Activated T-cell treated with anti-CD3 and anti-CD28 coated beads, Interleukin-2, amount 50 U/mL, for 24 hours (primary cell): ENCODE measurements at regions not wholly inside any gene's neighbourhood (a gene's known extent, or its start where the extent isn't known, plus 50 kb on each side); places are given as distances from the start of the nearest gene placed in this dataset.
"Not testable (repeated sequence)": the region's sequence is repeated elsewhere in the genome, so short reads cannot be mapped to it uniquely, and the experiment has no call there.

Experiments used
- DNase-seq: peaks from one replicate; pipeline ENCODE4 v3.0.0-alpha.2; 2020
- H3K27ac Mint-ChIP-seq: 2 replicates; pipeline ENCODE4 v1.8.0; 2020; ENCODE audit warnings: mild to moderate bottlenecking, mixed read lengths
- H3K27me3 Mint-ChIP-seq: 2 replicates; pipeline ENCODE4 v1.8.0; 2020; ENCODE audit warnings: mixed read lengths
- H3K36me3 Mint-ChIP-seq: 2 replicates; pipeline ENCODE4 v1.8.0; 2020; ENCODE audit warnings: low read depth, mixed read lengths
- H3K4me1 Mint-ChIP-seq: 2 replicates; pipeline ENCODE4 v1.8.0; 2020; ENCODE audit warnings: low read depth, mixed read lengths
- H3K4me3 Mint-ChIP-seq: 2 replicates; pipeline ENCODE4 v1.8.0; 2020; ENCODE audit warnings: mild to moderate bottlenecking, moderate library complexity, mixed read lengths
- H3K9me3 Mint-ChIP-seq: 2 replicates; pipeline ENCODE4 v1.8.0; 2020; ENCODE audit warnings: mixed read lengths

DNA sequence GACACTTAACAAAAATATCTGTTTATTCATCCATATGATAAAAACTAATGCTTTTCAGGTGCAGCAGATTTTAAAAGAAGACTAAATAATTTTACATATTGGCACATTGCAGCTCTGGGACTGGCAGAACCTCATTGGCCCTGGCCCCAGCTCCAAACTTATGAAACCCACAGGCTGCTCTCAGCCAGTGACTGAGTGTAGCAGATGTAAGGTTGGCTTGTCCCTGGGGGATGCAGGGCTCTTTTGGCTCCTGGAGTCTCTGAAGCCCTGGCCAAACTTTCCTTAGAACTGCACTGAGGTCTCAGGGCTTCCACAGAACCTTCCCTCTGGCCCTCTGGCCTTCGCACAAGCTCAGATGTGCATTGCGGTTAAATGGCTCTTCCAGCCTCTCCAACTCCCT is 725.0 kb upstream of the SOX11 start:
- Mint-ChIP-seq H3K9me3 (peaks cover 13% of the 10 kb centered on the region), H3K4me1 (no peaks in the 10 kb centered on the region), H3K27ac (no peak overlapping the region), H3K4me3 (no peak overlapping the region), H3K36me3 (no peaks in the 10 kb centered on the region), H3K27me3 (no peaks in the 10 kb centered on the region)
- DNase-seq = no peak

DNA sequence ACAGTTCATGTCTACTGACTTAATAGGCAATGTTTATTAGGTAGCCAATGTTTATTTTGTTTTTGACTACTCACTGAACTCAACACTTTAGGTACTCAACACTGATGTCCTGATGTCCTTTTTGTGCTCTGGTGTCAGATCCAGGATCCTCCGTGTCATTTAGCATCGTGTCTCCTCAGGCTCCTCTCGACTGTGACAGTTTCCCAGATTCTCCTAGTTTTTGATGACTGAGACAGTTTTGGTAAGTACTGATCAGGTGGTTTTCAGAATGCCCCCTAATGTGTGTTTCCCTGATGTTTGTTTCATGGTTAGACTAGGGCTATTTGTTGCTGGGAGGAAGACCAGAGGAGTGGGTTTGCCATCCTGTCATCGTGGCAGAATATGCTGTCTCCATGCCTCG is 719.7 kb upstream of the SOX11 start:
- no peaks in the 10 kb centered on the region for H3K36me3 Mint-ChIP-seq
- H3K4me1 Mint-ChIP-seq = no peaks in the 10 kb centered on the region

DNA sequence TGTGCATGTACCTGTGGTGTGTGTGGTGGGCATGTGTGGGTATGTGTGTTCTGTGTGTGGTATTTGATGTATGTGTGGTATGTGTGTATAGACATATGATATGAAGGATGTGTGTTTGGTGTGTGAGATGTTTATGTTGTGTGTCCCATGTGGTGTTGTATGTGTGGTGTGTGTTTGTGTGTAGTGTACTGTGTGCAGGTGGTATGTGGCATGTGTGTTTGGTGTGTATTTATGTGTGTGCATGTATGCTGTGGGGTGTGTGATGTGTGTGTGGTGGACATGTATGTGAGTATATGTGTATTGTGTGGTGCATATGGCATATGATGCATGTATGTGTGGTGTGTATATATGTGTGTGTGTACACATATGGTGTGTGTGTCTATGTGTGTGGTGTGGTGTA is 718.8 kb upstream of the SOX11 start:
- H3K4me1 Mint-ChIP-seq = no peaks in the 10 kb centered on the region
- H3K27me3 Mint-ChIP-seq = no peaks in the 10 kb centered on the region
- DNase-seq = no peak
- H3K36me3 Mint-ChIP-seq = no peaks in the 10 kb centered on the region
- no peak overlapping the region for H3K4me3 Mint-ChIP-seq
- H3K27ac Mint-ChIP-seq = no peak overlapping the region
- H3K9me3 Mint-ChIP-seq = peaks cover 8% of the 10 kb centered on the region

More for the DNA sequence above, 719.7 kb upstream of the SOX11 start:
- H3K27ac Mint-ChIP-seq = no peak overlapping the region
- H3K9me3 Mint-ChIP-seq = peaks cover 9% of the 10 kb centered on the region
- no peaks in the 10 kb centered on the region for H3K27me3 Mint-ChIP-seq
- DNase-seq = no peak
- H3K4me3 Mint-ChIP-seq = no peak overlapping the region

DNA sequence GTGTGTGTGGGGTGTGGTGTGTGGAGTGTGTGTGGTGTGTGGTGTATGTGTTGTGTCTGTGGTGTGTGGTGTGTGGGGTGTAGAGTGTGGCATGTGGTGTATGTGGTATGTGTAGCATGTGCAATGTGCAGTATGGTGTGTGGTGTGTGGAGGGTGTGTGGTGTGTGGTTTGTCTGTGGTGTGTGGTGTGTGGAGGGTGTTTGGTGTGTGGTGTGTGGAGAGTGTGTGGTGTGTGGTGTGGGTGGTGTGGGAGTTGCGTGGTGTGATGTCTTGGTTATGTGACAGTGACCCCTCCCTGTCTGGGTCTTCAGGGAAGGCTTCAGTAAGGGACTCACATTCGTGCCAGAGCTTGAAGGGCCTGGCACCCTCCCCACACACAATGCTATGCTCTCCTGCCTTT is 718.2 kb upstream of the SOX11 start:
- Mint-ChIP-seq H3K36me3 (no peaks in the 10 kb centered on the region), H3K27me3 (no peaks in the 10 kb centered on the region), H3K4me1 (no peaks in the 10 kb centered on the region), H3K27ac (no peak overlapping the region), H3K9me3 (peaks cover 3% of the 10 kb centered on the region), H3K4me3 (no peak overlapping the region)
- no peak for DNase-seq

DNA sequence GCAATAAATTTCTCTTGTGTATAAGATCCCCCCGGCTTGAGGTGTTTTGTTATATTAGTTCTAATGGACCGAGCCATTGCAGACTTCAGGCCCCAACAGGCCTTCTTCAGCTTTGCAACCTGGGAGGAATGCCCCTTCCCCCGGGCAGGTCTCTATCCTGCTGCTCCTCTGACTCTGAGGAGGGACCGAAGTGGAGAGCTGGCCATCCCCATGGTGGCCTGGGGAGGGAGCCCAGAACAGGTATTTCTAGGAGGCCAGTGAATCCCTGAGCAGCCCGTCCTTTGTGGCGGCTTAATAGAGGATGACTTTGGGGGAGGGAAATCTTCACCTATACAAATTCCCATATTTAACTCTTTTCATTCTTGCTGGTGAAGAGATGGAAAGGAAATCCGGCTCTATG is 715.8 kb upstream of the SOX11 start:
- Mint-ChIP-seq H3K27ac (no peak overlapping the region), H3K9me3 (no peaks in the 10 kb centered on the region), H3K4me3 (no peak overlapping the region), H3K36me3 (no peaks in the 10 kb centered on the region), H3K27me3 (no peaks in the 10 kb centered on the region), H3K4me1 (no peaks in the 10 kb centered on the region)
- no peak for DNase-seq

DNA sequence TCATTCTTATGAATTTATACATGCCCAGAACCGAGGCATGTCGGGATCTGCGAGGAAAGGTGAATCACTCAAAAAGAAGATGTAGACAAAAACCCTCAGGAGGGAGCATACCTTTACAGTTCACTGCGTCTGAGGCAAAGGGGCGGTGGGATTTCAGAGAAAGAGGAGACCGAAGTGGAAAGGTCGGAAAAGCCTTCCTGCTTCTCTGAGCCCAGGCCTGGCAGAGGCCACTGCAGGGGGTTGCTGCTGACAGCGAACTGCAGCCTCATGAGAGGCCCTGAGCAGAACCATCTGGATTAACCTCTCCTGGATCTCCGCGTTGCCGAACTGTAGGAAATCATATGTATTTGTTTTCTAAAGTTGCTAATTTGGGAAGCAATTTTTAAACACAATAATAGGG is 713.1 kb upstream of the SOX11 start:
- H3K36me3 Mint-ChIP-seq = no peaks in the 10 kb centered on the region
- no peak overlapping the region for H3K27ac Mint-ChIP-seq
- no peak overlapping the region for H3K4me3 Mint-ChIP-seq
- H3K9me3 Mint-ChIP-seq = no peaks in the 10 kb centered on the region
- DNase-seq = no peak
- no peaks in the 10 kb centered on the region for H3K27me3 Mint-ChIP-seq
- no peaks in the 10 kb centered on the region for H3K4me1 Mint-ChIP-seq

DNA sequence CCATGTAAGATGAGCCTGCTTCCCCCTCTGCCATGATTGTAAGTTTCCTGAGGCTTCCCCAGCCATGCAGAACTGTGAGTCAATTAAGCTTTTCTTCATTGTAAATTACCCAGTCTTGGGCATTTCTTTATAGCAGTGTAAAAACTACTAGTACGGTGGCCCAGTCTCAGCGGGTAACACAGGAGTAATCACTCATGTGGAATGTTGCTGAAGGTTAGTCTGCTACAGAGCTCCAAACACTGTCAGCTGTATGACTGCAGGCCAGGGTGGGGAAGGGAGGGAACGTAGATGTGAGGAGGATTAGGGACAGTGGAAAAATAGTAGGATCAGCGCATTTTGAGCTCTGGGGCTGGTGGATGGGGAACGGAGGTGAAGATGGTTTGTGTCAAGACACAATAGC is 711.2 kb upstream of the SOX11 start:
- H3K9me3 Mint-ChIP-seq = no peaks in the 10 kb centered on the region
- no peak for DNase-seq
- no peaks in the 10 kb centered on the region for H3K36me3 Mint-ChIP-seq
- H3K4me3 Mint-ChIP-seq = no peak overlapping the region
- no peaks in the 10 kb centered on the region for H3K27me3 Mint-ChIP-seq
- no peak overlapping the region for H3K27ac Mint-ChIP-seq
- no peaks in the 10 kb centered on the region for H3K4me1 Mint-ChIP-seq

DNA sequence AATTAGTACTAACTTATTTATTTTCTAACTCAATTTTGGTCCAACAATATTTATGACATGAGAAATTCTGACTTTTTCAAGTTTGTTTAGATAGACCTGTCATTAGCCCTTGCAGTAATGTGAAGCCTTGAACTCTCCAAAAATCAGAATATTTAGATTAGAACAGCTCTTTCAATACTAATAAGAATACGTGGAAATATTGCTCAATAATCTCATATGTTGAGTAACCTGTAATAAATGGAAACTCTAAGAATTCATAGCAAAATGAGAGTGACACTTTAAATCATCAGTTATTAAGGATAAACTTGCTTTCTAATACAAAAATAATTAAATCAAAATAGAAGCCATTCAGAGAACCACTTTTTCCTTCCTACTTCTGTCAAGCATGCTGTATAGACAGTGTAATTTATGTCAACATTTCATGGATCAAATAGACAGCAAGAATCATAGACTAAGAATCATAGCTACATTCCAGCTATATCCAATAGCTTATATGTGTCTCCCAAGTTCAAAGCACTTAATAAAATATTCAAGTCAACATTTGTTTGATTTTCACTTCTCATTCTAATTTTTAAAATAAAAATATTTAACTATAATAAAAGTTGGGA is 710.3 kb upstream of the SOX11 start:
- no peaks in the 10 kb centered on the region for H3K9me3 Mint-ChIP-seq
- no peak for DNase-seq
- H3K27ac Mint-ChIP-seq = no peak overlapping the region
- no peak overlapping the region for H3K4me3 Mint-ChIP-seq
- H3K27me3 Mint-ChIP-seq = no peaks in the 10 kb centered on the region
- H3K36me3 Mint-ChIP-seq = no peaks in the 10 kb centered on the region
- no peaks in the 10 kb centered on the region for H3K4me1 Mint-ChIP-seq

DNA sequence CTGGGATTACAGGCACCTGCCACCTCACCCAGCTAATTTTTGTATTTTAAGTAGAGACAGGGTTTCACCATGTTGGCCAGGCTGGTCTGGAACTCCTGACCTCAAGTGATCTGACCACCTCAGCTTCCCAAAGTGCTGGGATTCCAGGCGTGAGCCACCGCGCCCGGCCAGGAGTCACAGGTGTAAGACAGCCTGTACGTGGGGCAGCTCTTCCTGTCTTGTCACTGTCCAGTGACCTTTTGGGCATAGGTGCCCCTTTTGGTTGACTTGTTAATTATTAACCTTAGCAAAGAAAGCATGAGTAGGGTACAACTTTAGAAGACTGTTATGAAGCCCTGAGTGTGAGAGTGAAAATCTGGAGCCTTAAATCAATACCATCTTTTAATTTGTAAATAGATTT is 703.7 kb upstream of the SOX11 start:
- H3K27me3 Mint-ChIP-seq, DNase-seq, H3K36me3 Mint-ChIP-seq, H3K27ac Mint-ChIP-seq, H3K4me1 Mint-ChIP-seq, H3K9me3 Mint-ChIP-seq, H3K4me3 Mint-ChIP-seq: not testable (repeated sequence)

DNA sequence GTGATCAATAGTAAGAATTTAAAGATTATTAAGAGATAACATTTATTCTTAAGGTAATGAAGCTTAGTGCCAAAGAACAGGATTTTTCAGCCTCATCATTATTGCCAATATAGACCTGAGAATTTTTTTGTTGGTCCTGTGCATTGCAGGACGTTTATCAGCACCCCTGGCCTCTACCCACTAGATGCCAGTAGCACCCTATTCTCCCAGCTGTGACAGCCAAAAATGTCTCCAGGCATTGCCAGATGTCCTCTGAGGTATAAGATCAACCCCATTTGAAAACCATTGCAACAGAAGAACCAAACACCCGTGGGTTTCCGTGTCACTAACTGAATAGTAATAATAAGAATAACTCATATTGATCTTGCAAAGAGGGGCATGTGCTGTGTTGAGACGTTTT is 700.0 kb upstream of the SOX11 start:
- Mint-ChIP-seq H3K36me3 (no peaks in the 10 kb centered on the region), H3K4me1 (no peaks in the 10 kb centered on the region), H3K9me3 (peaks cover 5% of the 10 kb centered on the region), H3K27ac (no peak overlapping the region), H3K27me3 (no peaks in the 10 kb centered on the region), H3K4me3 (no peak overlapping the region)
- DNase-seq = no peak

DNA sequence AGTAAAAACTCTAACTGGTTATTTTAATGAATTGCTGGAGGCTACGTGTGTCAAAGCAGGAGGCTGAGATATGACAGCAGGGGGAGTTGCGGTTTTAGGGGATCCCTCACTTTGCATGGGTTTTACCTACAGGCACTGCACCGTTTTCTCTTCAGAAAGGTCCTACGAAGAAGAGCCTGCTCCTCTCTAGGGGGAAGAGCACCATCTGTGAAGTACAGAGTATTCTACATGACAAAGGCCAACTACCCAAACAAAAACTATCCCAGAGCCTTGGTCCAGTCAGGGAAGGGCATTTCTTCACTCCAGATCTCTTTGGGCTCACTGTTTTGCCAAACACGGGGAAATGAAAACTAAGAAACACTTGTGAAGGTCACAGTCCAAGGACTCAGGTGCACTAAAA is 696.7 kb upstream of the SOX11 start:
- H3K27me3 Mint-ChIP-seq = no peaks in the 10 kb centered on the region
- H3K36me3 Mint-ChIP-seq = no peaks in the 10 kb centered on the region
- H3K4me3 Mint-ChIP-seq = no peak overlapping the region
- no peak for DNase-seq
- H3K27ac Mint-ChIP-seq = no peak overlapping the region
- H3K9me3 Mint-ChIP-seq = peaks cover 9% of the 10 kb centered on the region
- H3K4me1 Mint-ChIP-seq = no peaks in the 10 kb centered on the region

DNA sequence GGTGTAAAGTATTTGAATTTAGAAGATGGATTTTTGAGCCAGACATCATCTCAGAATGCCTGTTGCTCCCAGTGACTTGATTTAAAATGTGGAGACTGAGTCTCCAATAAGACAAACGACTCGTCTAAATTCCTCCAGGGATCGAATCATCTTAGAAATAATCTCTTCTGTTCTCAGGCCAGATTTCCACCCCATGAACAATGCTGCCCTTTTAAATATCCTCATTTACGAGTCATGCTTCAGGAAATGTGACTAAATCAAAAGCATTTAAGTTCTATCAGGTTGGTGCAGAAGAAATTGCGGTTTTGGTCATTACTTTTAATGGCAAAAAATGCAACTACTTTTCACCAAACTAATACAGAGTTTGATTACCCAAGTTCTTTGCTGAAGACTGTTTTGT is 684.6 kb upstream of the SOX11 start:
- no peak overlapping the region for H3K27ac Mint-ChIP-seq
- no peak overlapping the region for H3K4me3 Mint-ChIP-seq
- H3K4me1 Mint-ChIP-seq = no peaks in the 10 kb centered on the region
- no peaks in the 10 kb centered on the region for H3K27me3 Mint-ChIP-seq
- H3K9me3 Mint-ChIP-seq = peaks cover 15% of the 10 kb centered on the region
- H3K36me3 Mint-ChIP-seq = no peaks in the 10 kb centered on the region
- no peak for DNase-seq

DNA sequence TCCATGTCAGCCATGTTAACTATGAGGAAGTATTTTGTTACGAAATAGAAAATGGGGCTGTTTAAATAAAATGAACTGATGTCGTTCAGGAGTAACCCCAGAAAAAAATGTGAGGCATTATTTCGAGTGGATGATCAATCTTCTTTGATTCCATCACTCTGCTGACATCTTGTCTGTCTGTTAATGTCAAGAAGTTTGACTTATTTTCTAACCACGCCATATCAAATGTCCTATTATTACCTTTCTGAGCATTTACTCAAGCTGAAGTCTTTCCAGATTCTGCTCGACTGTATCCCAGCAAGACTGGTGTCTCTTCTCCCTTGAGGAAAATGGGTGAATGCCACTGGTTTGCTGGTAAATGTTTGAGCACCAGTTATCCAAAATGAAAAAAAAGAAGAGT is 672.9 kb upstream of the SOX11 start:
- Mint-ChIP-seq H3K27me3 (no peaks in the 10 kb centered on the region), H3K36me3 (no peaks in the 10 kb centered on the region), H3K9me3 (peaks cover 33% of the 10 kb centered on the region), H3K4me1 (no peaks in the 10 kb centered on the region), H3K4me3 (no peak overlapping the region), H3K27ac (no peak overlapping the region)
- no peak for DNase-seq

DNA sequence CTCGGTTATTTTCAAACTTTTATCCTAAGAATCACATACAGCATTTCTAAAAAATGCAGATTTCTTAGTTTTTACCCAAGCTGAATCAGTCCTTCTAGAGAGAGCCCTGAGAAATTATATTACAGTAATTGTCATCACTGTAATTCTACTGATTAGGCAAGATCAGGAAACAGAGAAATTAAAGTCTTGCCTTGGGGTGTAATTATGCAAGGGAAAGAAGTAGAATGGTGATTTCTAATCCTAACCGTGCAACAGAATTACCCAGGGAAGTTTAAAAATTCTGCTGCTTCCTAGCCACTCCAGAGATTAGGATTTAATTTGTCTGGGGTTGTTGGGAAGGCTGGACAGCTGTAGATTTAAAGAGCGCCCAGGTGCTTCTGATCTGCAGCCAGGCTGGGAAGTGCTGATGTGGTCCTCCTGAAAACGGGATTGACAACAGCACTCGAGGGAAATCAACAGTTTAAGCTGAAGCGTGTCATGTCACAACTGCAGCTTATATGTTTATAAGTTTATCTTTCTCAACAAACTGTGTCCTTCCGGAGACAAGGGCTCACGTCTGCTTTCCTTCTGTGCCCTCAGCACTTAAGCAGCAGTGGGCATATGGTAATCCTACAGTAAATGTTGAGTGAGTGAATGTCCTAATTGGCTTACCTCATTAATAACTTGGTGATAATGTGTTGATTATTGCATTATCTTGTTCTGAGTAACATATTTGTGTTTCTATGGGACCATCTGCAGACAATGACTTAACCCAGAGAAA is 671.9 kb upstream of the SOX11 start:
- no peak for DNase-seq
- H3K4me3 Mint-ChIP-seq = no peak overlapping the region
- H3K36me3 Mint-ChIP-seq = no peaks in the 10 kb centered on the region
- H3K9me3 Mint-ChIP-seq = peaks cover 31% of the 10 kb centered on the region
- H3K27me3 Mint-ChIP-seq = no peaks in the 10 kb centered on the region
- H3K4me1 Mint-ChIP-seq = no peaks in the 10 kb centered on the region
- H3K27ac Mint-ChIP-seq = no peak overlapping the region

DNA sequence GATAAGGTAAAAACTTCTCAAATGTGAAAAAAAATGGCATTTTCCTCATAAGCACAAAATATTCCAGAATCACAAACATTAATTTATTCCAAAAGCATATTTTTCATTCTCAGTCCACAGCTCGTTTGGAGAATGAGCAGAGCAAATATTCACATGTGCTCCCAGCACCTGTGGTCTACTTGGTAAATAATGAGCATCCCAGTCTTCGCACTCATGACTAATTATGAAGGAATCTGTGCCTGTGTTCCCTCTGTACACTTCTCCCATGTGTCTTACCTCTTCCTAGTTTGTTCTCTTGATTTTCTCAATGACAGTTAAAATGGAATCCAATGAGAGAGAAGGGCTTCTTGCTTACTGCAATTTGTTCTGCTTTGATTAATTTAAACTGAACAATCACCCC is 671.0 kb upstream of the SOX11 start:
- Mint-ChIP-seq H3K4me3 (no peak overlapping the region), H3K36me3 (no peaks in the 10 kb centered on the region), H3K27me3 (no peaks in the 10 kb centered on the region), H3K9me3 (peaks cover 31% of the 10 kb centered on the region), H3K27ac (no peak overlapping the region), H3K4me1 (no peaks in the 10 kb centered on the region)
- DNase-seq = no peak

DNA sequence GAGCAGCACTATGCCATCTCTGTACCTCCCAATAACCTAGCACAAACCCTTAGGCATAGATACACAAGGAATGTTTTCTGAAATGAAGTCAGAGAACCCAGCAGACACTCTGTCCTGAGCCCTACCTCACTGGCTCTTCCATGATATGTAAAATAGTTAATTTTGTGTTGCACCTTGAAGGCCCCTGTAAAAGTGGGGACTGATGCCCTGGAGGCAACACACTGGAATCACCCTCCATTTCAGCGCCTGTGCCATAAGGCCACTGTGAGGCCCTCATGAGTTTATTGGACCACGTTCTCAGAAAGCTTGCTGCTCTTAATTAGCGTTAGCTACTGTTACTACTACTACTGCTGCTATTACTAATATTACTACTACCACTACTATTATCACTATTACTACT is 670.1 kb upstream of the SOX11 start:
- no peak for DNase-seq
- H3K4me1 Mint-ChIP-seq = no peaks in the 10 kb centered on the region
- no peak overlapping the region for H3K4me3 Mint-ChIP-seq
- H3K36me3 Mint-ChIP-seq = no peaks in the 10 kb centered on the region
- peaks cover 31% of the 10 kb centered on the region for H3K9me3 Mint-ChIP-seq
- H3K27me3 Mint-ChIP-seq = no peaks in the 10 kb centered on the region
- no peak overlapping the region for H3K27ac Mint-ChIP-seq
